ENCODE measurements at regions not wholly inside any gene's neighbourhood (a gene's known extent, or its start where the extent isn't known, plus 50 kb on each side); places are given as distances from the start of the nearest gene placed in this dataset.

DNA sequence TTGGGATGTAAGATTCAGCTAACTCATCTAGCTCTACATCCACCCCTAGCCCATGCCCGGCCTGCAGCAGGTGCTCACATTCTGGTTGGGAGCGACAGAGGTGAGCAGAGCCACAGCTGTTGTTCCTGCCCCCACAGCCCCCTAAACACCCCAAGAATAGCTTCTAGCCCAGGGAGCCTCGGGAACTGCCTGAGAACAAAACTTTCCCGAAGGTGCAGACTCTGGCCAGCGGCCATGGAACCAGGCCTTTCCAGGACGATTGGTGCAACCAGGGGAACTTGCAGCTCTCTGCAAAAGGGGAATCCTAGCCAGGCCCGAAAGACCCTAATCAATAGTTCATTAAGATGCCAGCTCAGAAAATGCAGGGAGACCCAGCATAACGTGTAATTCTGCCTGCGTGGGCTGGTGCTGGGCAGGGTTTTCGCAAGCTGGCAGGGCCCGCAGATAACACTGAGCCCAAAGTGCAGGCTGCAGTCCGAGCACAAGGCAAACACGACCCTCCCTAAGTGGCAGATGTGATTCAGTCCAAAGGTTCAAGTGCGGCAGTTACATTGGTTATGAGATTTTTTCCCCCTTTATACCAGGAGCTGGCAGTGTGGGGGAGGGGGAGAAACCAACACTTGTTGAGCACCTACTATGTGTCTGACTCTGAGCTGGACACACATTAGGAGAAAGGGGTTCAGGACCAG, 122.5 kb upstream of the MAP1LC3B2 start:
- intact Hi-C loops (cut with micrococcal nuclease): no loop called here
- no peaks in the 10 kb centered on the region for H3K27me3 ChIP-seq (ENCODE audit: insufficient read depth, low read length)
- H3K36me3 Mint-ChIP-seq: no peaks in the 10 kb centered on the region

DNA sequence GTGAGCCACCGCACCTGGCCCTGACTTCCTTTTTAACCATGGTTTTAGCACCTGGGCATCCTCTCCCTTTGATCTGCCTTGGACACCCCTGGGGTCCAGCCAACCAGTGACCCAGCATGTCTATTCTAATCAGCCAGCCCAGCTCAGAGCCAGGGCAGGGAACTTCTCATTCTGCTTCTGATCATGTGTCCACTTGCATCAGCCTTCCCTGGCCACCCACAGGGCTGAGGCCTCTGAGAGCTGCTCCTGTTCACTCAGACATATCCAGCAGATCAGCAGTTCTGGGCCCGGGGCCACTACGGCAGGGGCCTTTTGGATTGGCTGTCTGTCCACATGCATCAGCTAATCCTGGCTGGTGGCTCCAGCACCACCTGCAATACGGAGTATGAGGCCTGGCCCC, 117.9 kb upstream of the MAP1LC3B2 start:
- peaks cover 0 to 8% of the 10 kb centered on the region in 2 donors for H3K27me3 Mint-ChIP-seq

More for the DNA sequence above, 122.5 kb upstream of the MAP1LC3B2 start:
- DNase-seq: no peak
- POLR2A ChIA-PET (ENCODE audit: partially characterized antibody): no interaction called here
- no peak overlapping the region for H3K4me3 Mint-ChIP-seq
- H3K9me3 Mint-ChIP-seq: peaks cover 0 to 2% (median 0%) of the 10 kb centered on the region in 8 donors
- Histone ChIP-seq H3K9me3 (ENCODE audit: control insufficient read depth in 1 of 2, low read length in 2 of 2) (no peaks in the 10 kb centered on the region), H3K4me3 (ENCODE audit: low read length in 2 of 2) (no peak overlapping the region), H3K27ac (ENCODE audit: low read depth, low read length) (no peak overlapping the region), H3K36me3 (ENCODE audit: insufficient read depth, low read length) (no peaks in the 10 kb centered on the region), H3K4me1 (ENCODE audit: insufficient read depth, low read length) (no peaks in the 10 kb centered on the region)
- CTCF ChIA-PET (ENCODE audit: partially characterized antibody): no interaction called here
- H3K4me1 Mint-ChIP-seq: peaks cover 0 to 3% (median 0%) of the 10 kb centered on the region in 4 donors
- H3K27me3 Mint-ChIP-seq: peaks cover 0 to 8% of the 10 kb centered on the region in 2 donors
- H3K27ac Mint-ChIP-seq: no peak overlapping the region

DNA sequence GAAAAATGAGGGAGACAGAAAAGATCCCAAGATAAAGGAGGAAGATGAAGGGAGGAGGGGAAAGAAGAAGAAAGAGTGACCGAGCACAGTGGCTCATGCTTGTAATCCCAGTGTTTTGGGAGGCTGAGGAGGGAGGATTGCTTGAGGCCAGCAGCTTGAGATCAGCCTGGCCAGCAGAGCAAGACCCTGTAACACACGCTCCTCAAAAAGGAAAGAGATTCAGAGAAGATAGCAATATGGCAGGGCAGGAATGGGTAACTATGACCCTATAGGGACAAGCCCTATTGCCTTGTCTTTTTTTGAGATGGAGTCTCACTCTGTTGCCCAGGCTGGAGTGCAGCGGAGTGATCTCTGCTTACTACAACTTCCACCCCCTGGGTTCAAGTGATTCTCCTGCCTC, 116.9 kb upstream of the MAP1LC3B2 start:
- ChIA-PET CTCF (ENCODE audit: partially characterized antibody) (no interaction called here), POLR2A (ENCODE audit: partially characterized antibody) (no interaction called here)
- H3K4me3 ChIP-seq (ENCODE audit: low read length in 2 of 2): no peak overlapping the region
- DNase-seq: no peak
- Mint-ChIP-seq H3K27ac (no peak overlapping the region), H3K27me3 (peaks cover 0 to 3% of the 10 kb centered on the region in 2 donors), H3K9me3 (peaks cover 0 to 2% (median 0%) of the 10 kb centered on the region in 8 donors), H3K4me3 (no peak overlapping the region), H3K4me1 (peaks cover 0 to 11% (median 4%) of the 10 kb centered on the region in 4 donors), H3K36me3 (no peaks in the 10 kb centered on the region)
- no peaks in the 10 kb centered on the region for H3K9me3 ChIP-seq (ENCODE audit: control insufficient read depth in 1 of 2, low read length in 2 of 2)
- no peak overlapping the region for H3K27ac ChIP-seq (ENCODE audit: low read depth, low read length)
- intact Hi-C loops (cut with micrococcal nuclease): no loop called here
- no peaks in the 10 kb centered on the region for H3K27me3 ChIP-seq (ENCODE audit: insufficient read depth, low read length)
- H3K4me1 ChIP-seq (ENCODE audit: insufficient read depth, low read length): no peaks in the 10 kb centered on the region
- no peaks in the 10 kb centered on the region for H3K36me3 ChIP-seq (ENCODE audit: insufficient read depth, low read length)

More for the DNA sequence above, 117.9 kb upstream of the MAP1LC3B2 start:
- CTCF ChIA-PET (ENCODE audit: partially characterized antibody): no interaction called here
- DNase-seq: no peak
- Mint-ChIP-seq H3K4me3 (peak overlapping the region in 1 of 8 donors; percentile 31), H3K36me3 (no peaks in the 10 kb centered on the region), H3K27ac (peak overlapping the region in 1 of 7 donors; percentile 60), H3K9me3 (no peaks in the 10 kb centered on the region), H3K4me1 (peaks cover 0 to 11% (median 4%) of the 10 kb centered on the region in 4 donors)
- Histone ChIP-seq H3K27ac (ENCODE audit: low read depth, low read length) (no peak overlapping the region), H3K36me3 (ENCODE audit: insufficient read depth, low read length) (no peaks in the 10 kb centered on the region), H3K4me1 (ENCODE audit: insufficient read depth, low read length) (no peaks in the 10 kb centered on the region), H3K4me3 (ENCODE audit: low read length in 2 of 2) (no peak overlapping the region), H3K27me3 (ENCODE audit: insufficient read depth, low read length) (no peaks in the 10 kb centered on the region), H3K9me3 (ENCODE audit: control insufficient read depth in 1 of 2, low read length in 2 of 2) (no peaks in the 10 kb centered on the region)
- intact Hi-C loops (cut with micrococcal nuclease): no loop called here
- POLR2A ChIA-PET (ENCODE audit: partially characterized antibody): no interaction called here

DNA sequence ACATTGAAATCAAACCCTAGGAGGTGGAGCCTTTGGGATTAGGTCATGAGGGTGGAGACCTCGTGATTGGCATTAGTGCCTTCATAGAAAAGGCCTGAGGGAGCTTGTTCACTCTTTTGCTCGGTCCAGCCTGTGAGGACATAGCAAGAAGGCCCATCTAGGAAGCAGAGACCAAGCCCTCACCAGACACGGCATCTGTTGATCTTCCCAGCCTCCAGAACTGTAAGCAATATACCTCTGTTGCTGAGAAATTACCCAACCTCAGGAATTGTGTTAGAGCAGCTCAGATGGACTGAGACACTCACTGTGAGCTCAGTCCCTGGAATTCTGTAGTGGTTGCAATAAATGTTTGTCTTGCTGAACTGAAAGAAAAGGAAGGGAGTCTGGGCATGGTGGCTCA, 116.2 kb upstream of the MAP1LC3B2 start:
- peaks cover 0 to 2% (median 0%) of the 10 kb centered on the region in 8 donors for H3K9me3 Mint-ChIP-seq
- H3K4me1 Mint-ChIP-seq: peaks cover 0 to 11% (median 4%) of the 10 kb centered on the region in 4 donors
- intact Hi-C loops (cut with micrococcal nuclease): no loop called here
- peaks cover 0 to 3% of the 10 kb centered on the region in 2 donors for H3K27me3 Mint-ChIP-seq
- no peak overlapping the region for H3K27ac Mint-ChIP-seq
- Histone ChIP-seq H3K27ac (ENCODE audit: low read depth, low read length) (no peak overlapping the region), H3K4me3 (ENCODE audit: low read length in 2 of 2) (no peak overlapping the region), H3K36me3 (ENCODE audit: insufficient read depth, low read length) (no peaks in the 10 kb centered on the region), H3K4me1 (ENCODE audit: insufficient read depth, low read length) (no peaks in the 10 kb centered on the region), H3K9me3 (ENCODE audit: control insufficient read depth in 1 of 2, low read length in 2 of 2) (no peaks in the 10 kb centered on the region), H3K27me3 (ENCODE audit: insufficient read depth, low read length) (no peaks in the 10 kb centered on the region)
- POLR2A ChIA-PET (ENCODE audit: partially characterized antibody): no interaction called here
- H3K4me3 Mint-ChIP-seq: no peak overlapping the region
- CTCF ChIA-PET (ENCODE audit: partially characterized antibody): no interaction called here
- no peaks in the 10 kb centered on the region for H3K36me3 Mint-ChIP-seq
- no peak for DNase-seq

DNA sequence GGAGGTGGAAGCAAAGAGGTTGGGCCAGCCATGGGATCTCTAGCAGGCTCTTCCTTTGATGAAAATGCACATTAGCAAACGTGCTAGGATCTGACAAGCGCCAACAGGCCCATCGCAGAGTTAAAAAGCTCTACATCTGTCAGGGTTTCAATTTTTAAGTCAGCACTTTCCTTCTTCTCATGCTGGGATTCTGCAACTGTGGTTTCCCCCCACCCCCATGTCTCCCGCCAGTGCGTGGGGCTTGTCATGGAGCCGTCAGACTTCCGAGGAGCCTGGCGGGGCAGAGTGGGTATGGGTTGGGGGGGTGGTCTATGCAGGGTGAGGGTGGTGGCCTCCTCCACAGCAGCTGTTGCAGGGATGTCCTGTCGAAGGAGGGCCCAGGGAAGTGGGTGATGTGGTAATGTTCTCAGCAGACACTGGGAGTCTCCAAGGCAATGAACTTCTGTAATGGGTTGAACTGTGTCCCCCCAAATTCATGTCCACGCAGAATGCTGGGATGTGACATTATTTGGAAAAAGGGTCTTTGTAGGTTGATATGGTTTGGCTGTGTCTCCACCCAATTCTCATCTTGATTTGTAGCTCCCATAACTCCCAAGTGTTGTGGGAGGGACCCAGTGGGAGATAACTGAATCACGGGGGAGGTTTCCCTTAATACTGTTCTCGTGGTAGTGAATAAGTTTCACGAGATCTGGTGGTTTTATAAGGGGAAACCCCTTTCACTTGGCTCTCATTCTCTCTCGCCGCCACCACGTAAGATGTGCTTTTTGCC, 115.2 kb upstream of the MAP1LC3B2 start:
- Mint-ChIP-seq H3K9me3 (peaks cover 0 to 2% (median 0%) of the 10 kb centered on the region in 8 donors), H3K4me3 (no peak overlapping the region), H3K4me1 (peaks cover 0 to 11% (median 4%) of the 10 kb centered on the region in 4 donors), H3K27ac (no peak overlapping the region), H3K36me3 (no peaks in the 10 kb centered on the region), H3K27me3 (no peaks in the 10 kb centered on the region)
- no peak for DNase-seq
- Histone ChIP-seq H3K4me3 (ENCODE audit: low read length in 2 of 2) (no peak overlapping the region), H3K4me1 (ENCODE audit: insufficient read depth, low read length) (no peaks in the 10 kb centered on the region), H3K9me3 (ENCODE audit: control insufficient read depth in 1 of 2, low read length in 2 of 2) (no peaks in the 10 kb centered on the region), H3K27ac (ENCODE audit: low read depth, low read length) (no peak overlapping the region), H3K27me3 (ENCODE audit: insufficient read depth, low read length) (no peaks in the 10 kb centered on the region), H3K36me3 (ENCODE audit: insufficient read depth, low read length) (no peaks in the 10 kb centered on the region)
- intact Hi-C loops (cut with micrococcal nuclease): no loop called here
- POLR2A ChIA-PET (ENCODE audit: partially characterized antibody): no interaction called here
- CTCF ChIA-PET (ENCODE audit: partially characterized antibody): no interaction called here

DNA sequence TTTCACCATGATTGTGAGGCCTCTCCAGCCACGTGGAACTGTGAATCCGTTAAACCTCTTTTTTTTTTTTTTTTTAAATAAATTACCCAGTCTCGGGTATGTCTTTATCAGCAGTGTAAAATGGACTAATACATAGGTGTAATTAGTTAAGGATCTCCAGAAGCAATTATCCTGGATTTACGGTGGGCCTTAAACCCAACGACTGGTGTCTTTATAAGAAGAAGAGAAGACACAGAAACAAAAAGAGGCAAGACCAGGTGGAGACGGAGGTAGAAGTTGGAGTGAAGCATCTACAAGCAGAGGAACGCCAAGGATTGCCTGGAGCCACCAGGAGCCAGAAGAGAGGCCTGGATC, 114.6 kb upstream of the MAP1LC3B2 start:
- ChIA-PET CTCF (ENCODE audit: partially characterized antibody) (no interaction called here), POLR2A (ENCODE audit: partially characterized antibody) (no interaction called here)
- peaks cover 0 to 11% (median 4%) of the 10 kb centered on the region in 4 donors for H3K4me1 Mint-ChIP-seq
- no peak overlapping the region for H3K4me3 Mint-ChIP-seq
- H3K9me3 ChIP-seq (ENCODE audit: control insufficient read depth in 1 of 2, low read length in 2 of 2): no peaks in the 10 kb centered on the region
- intact Hi-C loops (cut with micrococcal nuclease): no loop called here
- H3K36me3 Mint-ChIP-seq: no peaks in the 10 kb centered on the region
- peaks cover 0 to 2% (median 0%) of the 10 kb centered on the region in 8 donors for H3K9me3 Mint-ChIP-seq
- no peak for DNase-seq
- H3K27ac Mint-ChIP-seq: no peak overlapping the region
- no peaks in the 10 kb centered on the region for H3K4me1 ChIP-seq (ENCODE audit: insufficient read depth, low read length)
- no peaks in the 10 kb centered on the region for H3K27me3 Mint-ChIP-seq
- H3K4me3 ChIP-seq (ENCODE audit: low read length in 2 of 2): no peak overlapping the region
- no peaks in the 10 kb centered on the region for H3K27me3 ChIP-seq (ENCODE audit: insufficient read depth, low read length)
- H3K27ac ChIP-seq (ENCODE audit: low read depth, low read length): no peak overlapping the region
- H3K36me3 ChIP-seq (ENCODE audit: insufficient read depth, low read length): no peaks in the 10 kb centered on the region

DNA sequence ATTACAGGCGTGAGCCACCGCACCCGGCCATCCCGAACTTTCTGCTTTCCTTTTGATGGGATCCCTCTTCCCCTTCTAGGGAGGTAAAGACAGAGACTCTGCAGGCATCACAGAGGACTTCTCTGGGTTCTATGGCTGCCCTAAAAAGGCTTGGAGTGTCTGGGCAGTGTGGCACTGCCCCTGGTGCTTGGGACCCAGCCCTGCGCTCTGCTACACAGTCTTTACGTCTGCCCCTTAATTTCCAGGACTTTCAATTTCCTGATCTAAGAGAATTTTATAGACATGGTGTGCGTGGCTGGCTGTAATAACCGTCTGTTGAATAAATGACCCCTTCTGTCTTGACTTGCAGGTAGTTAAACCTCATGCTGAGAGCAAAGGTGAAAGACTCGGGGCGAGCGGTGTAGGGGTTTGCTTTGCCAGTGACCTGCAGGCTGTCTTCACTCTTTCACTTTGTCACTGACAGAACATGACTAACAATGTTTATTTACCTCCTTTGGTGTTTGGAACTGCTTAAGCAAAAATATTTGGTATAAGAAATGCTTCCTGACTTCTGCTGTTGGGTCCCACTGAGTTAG, 110.9 kb upstream of the MAP1LC3B2 start:
- Histone ChIP-seq H3K36me3 (ENCODE audit: insufficient read depth, low read length) (no peaks in the 10 kb centered on the region), H3K4me1 (ENCODE audit: insufficient read depth, low read length) (no peaks in the 10 kb centered on the region), H3K27me3 (ENCODE audit: insufficient read depth, low read length) (no peaks in the 10 kb centered on the region), H3K9me3 (ENCODE audit: control insufficient read depth in 1 of 2, low read length in 2 of 2) (no peaks in the 10 kb centered on the region), H3K27ac (ENCODE audit: low read depth, low read length) (no peak overlapping the region), H3K4me3 (ENCODE audit: low read length in 2 of 2) (no peak overlapping the region)
- intact Hi-C loops (cut with micrococcal nuclease): no loop called here
- POLR2A ChIA-PET (ENCODE audit: partially characterized antibody): no interaction called here
- Mint-ChIP-seq H3K27ac (no peak overlapping the region), H3K4me1 (peaks cover 0 to 8% (median 4%) of the 10 kb centered on the region in 4 donors), H3K36me3 (no peaks in the 10 kb centered on the region), H3K27me3 (no peaks in the 10 kb centered on the region), H3K4me3 (no peak overlapping the region), H3K9me3 (peaks cover 0 to 2% (median 0%) of the 10 kb centered on the region in 8 donors)
- DNase-seq: no peak
- CTCF ChIA-PET (ENCODE audit: partially characterized antibody): no interaction called here
